ENCODE measurements at regions not wholly inside any gene's neighbourhood (a gene's known extent, or its start where the extent isn't known, plus 50 kb on each side); places are given as distances from the start of the nearest gene placed in this dataset.

GRCh38 chrX:137413190-137413589 is 152.7 kb upstream of the ZIC3 start:
- no peak for DNase-seq (ENCODE audit: low read depth)
- no peak overlapping the region for H3K4me3 ChIP-seq (ENCODE audit: control insufficient read depth, low read depth, low read length)
- no peak for TF ChIP-seq CTCF (conservative IDR thresholded peaks at IDR 0.05; ENCODE audit: control insufficient read depth, insufficient read depth, low read depth, low read length)

GRCh38 chrX:137405449-137406140 is 160.3 kb upstream of the ZIC3 start:
- no peak for DNase-seq (ENCODE audit: low read depth)
- no peak for TF ChIP-seq CTCF (conservative IDR thresholded peaks at IDR 0.05; ENCODE audit: control insufficient read depth, insufficient read depth, low read depth, low read length)
- no peak overlapping the region for H3K4me3 ChIP-seq (ENCODE audit: control insufficient read depth, low read depth, low read length)

- TF ChIP-seq CTCF (conservative IDR thresholded peaks at IDR 0.05; ENCODE audit: control insufficient read depth, insufficient read depth, low read depth, low read length): no peak
- no peak overlapping the region for H3K4me3 ChIP-seq (ENCODE audit: control insufficient read depth, low read depth, low read length)
- DNase-seq (ENCODE audit: low read depth): no peak
Measured at GRCh38 chrX:137401092-137401491, 164.8 kb upstream of the ZIC3 start.

GRCh38 chrX:137387646-137388045 is 178.3 kb upstream of the ZIC3 start:
- TF ChIP-seq CTCF (conservative IDR thresholded peaks at IDR 0.05; ENCODE audit: control insufficient read depth, insufficient read depth, low read depth, low read length): no peak
- no peak overlapping the region for H3K4me3 ChIP-seq (ENCODE audit: control insufficient read depth, low read depth, low read length)
- DNase-seq (ENCODE audit: low read depth): no peak

- TF ChIP-seq CTCF (conservative IDR thresholded peaks at IDR 0.05; ENCODE audit: control insufficient read depth, insufficient read depth, low read depth, low read length): no peak
- no peak overlapping the region for H3K4me3 ChIP-seq (ENCODE audit: control insufficient read depth, low read depth, low read length)
- DNase-seq (ENCODE audit: low read depth): no peak
Measured at GRCh38 chrX:137366018-137366633, 199.8 kb upstream of the ZIC3 start.

- H3K4me3 ChIP-seq (ENCODE audit: control insufficient read depth, low read depth, low read length): no peak overlapping the region
- TF ChIP-seq CTCF (conservative IDR thresholded peaks at IDR 0.05; ENCODE audit: control insufficient read depth, insufficient read depth, low read depth, low read length): no peak
- no peak for DNase-seq (ENCODE audit: low read depth)
Measured at GRCh38 chrX:137363559-137363958, 202.4 kb upstream of the ZIC3 start.

Measured in fibroblast of mammary gland (primary cell).